ENCODE measurements at regions not wholly inside any gene's neighbourhood (a gene's known extent, or its start where the extent isn't known, plus 50 kb on each side); places are given as distances from the start of the nearest gene placed in this dataset.

- Histone ChIP-seq H3K79me2 (ENCODE audit: control insufficient read depth, low read length) (no peaks in the 10 kb centered on the region), H3K9me3 (ENCODE audit: control insufficient read depth, insufficient read depth, low read length) (no peaks in the 10 kb centered on the region), H3K4me2 (ENCODE audit: low read length) (no peak overlapping the region), H3K27ac (ENCODE audit: low read depth, low read length) (no peak overlapping the region), H3K36me3 (ENCODE audit: control insufficient read depth, low read length) (no peaks in the 10 kb centered on the region), H4K20me1 (ENCODE audit: control insufficient read depth, insufficient read depth, low read depth, low read length) (no peaks in the 10 kb centered on the region), H3K4me3 (ENCODE audit: low read length) (no peak overlapping the region), H3K4me1 (ENCODE audit: control insufficient read depth, low read length) (no peaks in the 10 kb centered on the region), H3F3A (ENCODE audit: control insufficient read depth, insufficient read depth) (no peaks in the 10 kb centered on the region), H3K27me3 (ENCODE audit: control insufficient read depth, low read length) (no peaks in the 10 kb centered on the region), H3K9me2 (replicated peaks; ENCODE audit: control insufficient read depth, low read length) (no peaks in the 10 kb centered on the region)
- TF ChIP-seq EZH2phosphoT487 (IDR thresholded peaks at IDR 0.05; ENCODE audit: borderline replicate concordance, low read length) = no peak
- no peak for TF ChIP-seq CTCF (IDR thresholded peaks at IDR 0.05; ENCODE audit: low read depth, low read length, poor library complexity, severe bottlenecking)
Measured at GRCh38 chr13:106291006-106291405, 244.5 kb downstream of the EFNB2 start.

GRCh38 chr13:106287351-106287750 lies 248.1 kb downstream of the EFNB2 start:
- H3K4me3 ChIP-seq (ENCODE audit: low read length) = no peak overlapping the region
- no peaks in the 10 kb centered on the region for H3K9me2 ChIP-seq (replicated peaks; ENCODE audit: control insufficient read depth, low read length)
- no peaks in the 10 kb centered on the region for H3K9me3 ChIP-seq (ENCODE audit: control insufficient read depth, insufficient read depth, low read length)
- no peak overlapping the region for H3K27ac ChIP-seq (ENCODE audit: low read depth, low read length)
- no peaks in the 10 kb centered on the region for H3K4me1 ChIP-seq (ENCODE audit: control insufficient read depth, low read length)
- H3K36me3 ChIP-seq (ENCODE audit: control insufficient read depth, low read length) = no peaks in the 10 kb centered on the region
- no peak for TF ChIP-seq EZH2phosphoT487 (IDR thresholded peaks at IDR 0.05; ENCODE audit: borderline replicate concordance, low read length)
- no peak for TF ChIP-seq CTCF (IDR thresholded peaks at IDR 0.05; ENCODE audit: low read depth, low read length, poor library complexity, severe bottlenecking)
- no peaks in the 10 kb centered on the region for H4K20me1 ChIP-seq (ENCODE audit: control insufficient read depth, insufficient read depth, low read depth, low read length)
- no peaks in the 10 kb centered on the region for H3K27me3 ChIP-seq (ENCODE audit: control insufficient read depth, low read length)
- no peaks in the 10 kb centered on the region for H3K79me2 ChIP-seq (ENCODE audit: control insufficient read depth, low read length)
- H3F3A ChIP-seq (ENCODE audit: control insufficient read depth, insufficient read depth) = no peaks in the 10 kb centered on the region
- H3K4me2 ChIP-seq (ENCODE audit: low read length) = no peak overlapping the region

DNA sequence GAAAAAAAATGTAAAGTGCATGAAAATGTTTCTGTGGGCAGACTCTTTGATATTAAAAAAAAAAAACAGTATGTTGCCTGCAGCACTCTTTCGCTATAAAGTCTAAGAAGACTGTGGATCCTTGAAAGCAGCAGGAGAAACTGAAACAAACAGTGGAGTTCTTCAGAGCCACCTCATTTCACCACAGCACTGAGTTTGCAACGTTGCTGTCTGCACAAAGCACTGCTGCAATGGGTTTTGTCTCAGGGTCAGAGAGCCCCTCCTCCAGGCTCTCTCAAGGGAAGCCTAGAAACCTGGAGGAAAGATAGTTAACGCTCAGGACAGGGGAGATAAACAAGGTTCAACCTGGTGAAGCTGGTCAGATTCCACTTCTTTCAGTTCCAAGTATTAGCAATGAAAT lies 248.7 kb downstream of the EFNB2 start:
- Histone ChIP-seq H3K9me2 (replicated peaks; ENCODE audit: control insufficient read depth, low read length) (no peaks in the 10 kb centered on the region), H3F3A (ENCODE audit: control insufficient read depth, insufficient read depth) (no peaks in the 10 kb centered on the region), H3K36me3 (ENCODE audit: control insufficient read depth, low read length) (no peaks in the 10 kb centered on the region), H4K20me1 (ENCODE audit: control insufficient read depth, insufficient read depth, low read depth, low read length) (no peaks in the 10 kb centered on the region), H3K9me3 (ENCODE audit: control insufficient read depth, insufficient read depth, low read length) (no peaks in the 10 kb centered on the region), H3K4me3 (ENCODE audit: low read length) (no peak overlapping the region), H3K27me3 (ENCODE audit: control insufficient read depth, low read length) (no peaks in the 10 kb centered on the region), H3K79me2 (ENCODE audit: control insufficient read depth, low read length) (no peaks in the 10 kb centered on the region), H3K4me2 (ENCODE audit: low read length) (no peak overlapping the region), H3K27ac (ENCODE audit: low read depth, low read length) (no peak overlapping the region), H3K4me1 (ENCODE audit: control insufficient read depth, low read length) (no peaks in the 10 kb centered on the region)
- no peak for TF ChIP-seq EZH2phosphoT487 (IDR thresholded peaks at IDR 0.05; ENCODE audit: borderline replicate concordance, low read length)
- TF ChIP-seq CTCF (IDR thresholded peaks at IDR 0.05; ENCODE audit: low read depth, low read length, poor library complexity, severe bottlenecking) = no peak

GRCh38 chr13:106284358-106284757 lies 251.1 kb downstream of the EFNB2 start:
- TF ChIP-seq EZH2phosphoT487 (IDR thresholded peaks at IDR 0.05; ENCODE audit: borderline replicate concordance, low read length) (no peak), CTCF (IDR thresholded peaks at IDR 0.05; ENCODE audit: low read depth, low read length, poor library complexity, severe bottlenecking) (no peak)
- Histone ChIP-seq H3K9me3 (ENCODE audit: control insufficient read depth, insufficient read depth, low read length) (no peaks in the 10 kb centered on the region), H3F3A (ENCODE audit: control insufficient read depth, insufficient read depth) (no peaks in the 10 kb centered on the region), H4K20me1 (ENCODE audit: control insufficient read depth, insufficient read depth, low read depth, low read length) (no peaks in the 10 kb centered on the region), H3K4me3 (ENCODE audit: low read length) (no peak overlapping the region), H3K27me3 (ENCODE audit: control insufficient read depth, low read length) (no peaks in the 10 kb centered on the region), H3K4me1 (ENCODE audit: control insufficient read depth, low read length) (no peaks in the 10 kb centered on the region), H3K4me2 (ENCODE audit: low read length) (no peak overlapping the region), H3K27ac (ENCODE audit: low read depth, low read length) (no peak overlapping the region), H3K79me2 (ENCODE audit: control insufficient read depth, low read length) (no peaks in the 10 kb centered on the region), H3K9me2 (replicated peaks; ENCODE audit: control insufficient read depth, low read length) (no peaks in the 10 kb centered on the region), H3K36me3 (ENCODE audit: control insufficient read depth, low read length) (no peaks in the 10 kb centered on the region)
